ENCODE measurements at regions not wholly inside any gene's neighbourhood (a gene's known extent, or its start where the extent isn't known, plus 50 kb on each side); places are given as distances from the start of the nearest gene placed in this dataset.
"Not testable (repeated sequence)": the region's sequence is repeated elsewhere in the genome, so short reads cannot be mapped to it uniquely, and the experiment has no call there.

- no peak for DNase-seq (ENCODE audit: low read depth)
- TF ChIP-seq CTCF (conservative IDR thresholded peaks at IDR 0.05; ENCODE audit: low read depth, low read length), result no peak
- no peak overlapping the region for H3K4me3 ChIP-seq (ENCODE audit: low read depth, low read length)
Observed at GRCh38 chr6:170202416-170203135, 88.3 kb downstream of the DLL1 start.

GRCh38 chr6:170201361-170201760 lies 89.5 kb downstream of the DLL1 start:
- no peak overlapping the region for H3K4me3 ChIP-seq (ENCODE audit: low read depth, low read length)
- TF ChIP-seq CTCF (conservative IDR thresholded peaks at IDR 0.05; ENCODE audit: low read depth, low read length), result no peak
- DNase-seq (ENCODE audit: low read depth), result no peak

- DNase-seq (ENCODE audit: low read depth), result no peak
- H3K4me3 ChIP-seq (ENCODE audit: low read depth, low read length), result no peak overlapping the region
- no peak for TF ChIP-seq CTCF (conservative IDR thresholded peaks at IDR 0.05; ENCODE audit: low read depth, low read length)
Observed at GRCh38 chr6:170200458-170200891, 90.4 kb downstream of the DLL1 start.

GRCh38 chr6:170199716-170200115 lies 91.2 kb downstream of the DLL1 start:
- TF ChIP-seq CTCF (conservative IDR thresholded peaks at IDR 0.05; ENCODE audit: low read depth, low read length), result no peak
- no peak for DNase-seq (ENCODE audit: low read depth)

GRCh38 chr6:170198298-170198697 lies 92.6 kb downstream of the DLL1 start:
- TF ChIP-seq CTCF (conservative IDR thresholded peaks at IDR 0.05; ENCODE audit: low read depth, low read length), result no peak
- H3K4me3 ChIP-seq (ENCODE audit: low read depth, low read length), result no peak overlapping the region
- no peak for DNase-seq (ENCODE audit: low read depth)

More at GRCh38 chr6:170199716-170200115, 91.2 kb downstream of the DLL1 start:
- H3K4me3 ChIP-seq (ENCODE audit: low read depth, low read length), result no peak overlapping the region

DNA sequence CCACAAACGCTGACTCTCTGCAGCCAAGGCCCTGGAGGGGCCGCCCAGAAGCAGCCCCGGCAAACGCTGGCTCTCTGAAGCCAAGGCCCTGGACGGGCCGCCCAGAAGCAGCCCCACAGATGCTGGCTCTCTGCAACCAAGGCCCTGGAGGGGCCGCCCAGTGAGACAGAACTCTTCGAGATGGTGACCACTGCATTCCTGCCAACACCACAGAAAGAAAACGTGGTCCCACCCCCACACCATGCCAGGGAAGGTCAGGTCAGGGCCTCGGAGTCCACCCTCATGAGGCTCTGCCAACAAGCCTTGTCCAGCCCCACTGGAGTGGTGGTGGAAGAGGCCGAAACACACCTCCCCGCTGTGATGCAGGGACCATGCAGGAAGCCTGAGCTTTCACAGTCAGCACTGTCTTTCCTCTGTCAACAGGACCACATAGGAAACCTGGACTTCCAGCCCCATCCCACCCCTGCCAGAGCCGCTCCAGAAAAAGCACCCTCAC lies 97.5 kb downstream of the DLL1 start:
- DNase-seq (ENCODE audit: low read depth), result no peak
- no peak for TF ChIP-seq CTCF (conservative IDR thresholded peaks at IDR 0.05; ENCODE audit: low read depth, low read length)
- no peak overlapping the region for H3K4me3 ChIP-seq (ENCODE audit: low read depth, low read length)

- DNase-seq (ENCODE audit: low read depth), result no peak
- no peak overlapping the region for H3K4me3 ChIP-seq (ENCODE audit: low read depth, low read length)
- TF ChIP-seq CTCF (conservative IDR thresholded peaks at IDR 0.05; ENCODE audit: low read depth, low read length), result no peak
Observed at GRCh38 chr6:170192905-170193304, 98.0 kb downstream of the DLL1 start.

DNA sequence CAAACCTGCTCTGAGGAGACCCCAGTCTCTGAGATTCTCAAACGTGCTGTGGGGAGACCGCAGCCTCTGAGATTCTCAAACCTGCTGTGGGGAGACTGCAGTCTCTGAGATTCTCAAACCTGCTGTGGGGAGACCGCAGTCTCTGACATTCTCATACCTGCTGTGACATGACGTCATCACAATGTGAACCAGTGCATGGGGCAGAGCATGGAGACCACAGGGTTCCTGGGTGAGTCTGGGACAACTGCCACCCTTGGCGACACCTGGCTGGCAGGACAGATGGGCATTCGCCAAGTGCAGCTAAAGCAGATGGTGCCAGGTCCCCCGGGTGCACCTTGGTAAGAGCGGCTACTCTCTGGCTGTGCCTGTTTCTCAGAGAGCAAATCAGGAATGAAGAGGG lies 98.8 kb downstream of the DLL1 start:
- DNase-seq (ENCODE audit: low read depth); H3K4me3 ChIP-seq (ENCODE audit: low read depth, low read length): not testable (repeated sequence)
